NCI-H82 treated with DMSO at 0.1 percent for 48 hours (cell line): ENCODE measurements at regions not wholly inside any gene's neighbourhood (a gene's known extent, or its start where the extent isn't known, plus 50 kb on each side); places are given as distances from the start of the nearest gene placed in this dataset.
"Not testable (repeated sequence)": the region's sequence is repeated elsewhere in the genome, so short reads cannot be mapped to it uniquely, and the experiment has no call there.

Experiments
- DNase-seq: peaks from one replicate; lab custom pipeline; 2025; ENCODE audit not compliant: unreplicated experiment; lab: John Stamatoyannopoulos, UW

DNA sequence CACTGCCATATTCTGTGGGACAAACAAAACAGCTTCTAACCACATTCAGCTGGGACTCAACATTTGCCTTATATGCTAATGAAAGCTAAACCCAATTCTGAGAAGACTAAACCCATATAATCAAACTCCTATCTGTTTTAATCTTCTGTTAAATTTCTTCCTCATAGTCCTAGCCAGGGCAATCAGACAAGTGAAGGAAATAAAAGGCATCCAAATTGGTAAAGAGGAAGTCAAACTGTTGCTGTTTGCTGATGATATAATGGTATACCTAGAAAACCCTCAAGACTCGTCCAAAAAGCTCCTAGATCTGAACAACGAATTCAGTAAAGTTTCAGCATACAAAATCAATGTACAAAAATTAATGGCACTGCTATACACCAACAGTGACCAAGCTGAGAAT, 157.1 kb downstream of the PHLDA1 start:
- no peak for DNase-seq

DNA sequence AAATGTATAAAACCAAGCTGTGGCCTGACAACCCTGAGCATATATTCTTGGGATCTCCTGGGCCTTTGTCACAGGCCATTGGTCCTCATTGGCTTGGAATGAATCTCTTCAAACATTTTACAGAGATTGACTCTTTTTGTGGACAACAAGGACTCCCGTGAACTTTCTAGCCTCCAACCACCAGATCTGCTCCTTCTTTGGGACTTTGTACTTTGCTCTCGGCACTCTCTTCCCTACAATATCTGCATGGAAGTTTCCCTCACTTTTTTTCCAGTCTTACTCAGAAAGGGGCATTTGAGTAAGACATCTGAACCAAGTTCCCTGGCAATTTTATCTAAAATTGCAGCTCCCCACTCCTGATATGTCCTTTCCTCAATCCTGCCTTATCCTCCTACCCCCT, 158.8 kb downstream of the PHLDA1 start:
- no peak for DNase-seq

DNA sequence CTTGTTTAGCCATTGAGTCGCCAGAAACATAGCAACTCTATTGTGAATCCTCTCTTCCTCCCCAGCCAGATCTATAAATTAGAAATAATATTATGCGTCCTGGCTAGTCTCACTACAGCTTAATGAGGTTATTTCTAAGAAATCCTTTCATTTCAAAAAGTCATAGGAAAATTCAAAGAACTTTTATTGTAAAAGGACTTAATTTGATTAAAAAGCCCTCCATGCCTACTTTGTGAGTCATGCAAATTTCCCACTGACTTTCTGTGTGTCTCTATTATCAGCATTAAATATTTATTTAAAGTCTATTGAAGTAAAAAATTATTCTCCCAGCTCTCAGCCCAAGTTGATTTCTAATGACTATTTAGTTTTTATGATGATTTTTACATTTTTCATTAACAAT, 160.7 kb downstream of the PHLDA1 start:
- no peak for DNase-seq

DNA sequence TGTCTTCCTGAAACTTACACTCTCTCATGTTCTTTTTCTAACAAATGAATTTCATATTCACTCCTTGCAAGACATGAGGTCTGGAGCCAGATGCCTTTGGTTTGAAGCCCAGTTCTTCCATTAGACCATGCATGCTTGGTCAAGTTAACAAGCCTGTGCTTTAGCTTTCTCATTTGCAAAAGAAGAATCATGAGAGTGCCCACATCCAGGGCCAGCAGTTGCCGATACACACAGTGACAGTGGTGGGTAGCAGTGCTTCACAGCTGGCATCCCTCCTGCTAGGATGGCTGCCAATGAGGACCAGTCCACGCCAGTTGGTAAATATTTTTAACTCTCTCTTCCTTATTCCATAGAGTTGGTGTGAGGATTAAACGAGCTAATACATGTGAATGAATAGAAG, 163.1 kb downstream of the PHLDA1 start:
- DNase-seq = no peak

DNA sequence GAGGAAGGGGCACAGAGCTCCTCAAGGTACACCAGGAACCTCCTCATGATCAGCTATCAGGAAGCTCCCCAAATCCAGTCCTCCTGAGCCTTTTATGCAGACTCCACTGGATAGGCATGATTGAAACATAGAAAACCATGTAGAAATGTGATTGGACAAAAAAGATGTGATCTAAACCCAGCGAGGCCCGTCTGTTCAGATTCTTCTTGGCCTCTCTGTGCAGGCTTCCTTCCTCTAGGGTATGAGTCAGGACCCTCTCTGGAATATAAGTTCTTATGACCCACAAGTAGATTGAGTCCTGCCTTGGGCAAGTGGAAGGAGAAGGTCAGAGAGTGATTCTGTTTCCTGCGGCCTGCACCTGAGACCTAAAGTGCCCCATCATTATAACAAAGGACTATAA, 166.3 kb downstream of the PHLDA1 start:
- DNase-seq = no peak

DNA sequence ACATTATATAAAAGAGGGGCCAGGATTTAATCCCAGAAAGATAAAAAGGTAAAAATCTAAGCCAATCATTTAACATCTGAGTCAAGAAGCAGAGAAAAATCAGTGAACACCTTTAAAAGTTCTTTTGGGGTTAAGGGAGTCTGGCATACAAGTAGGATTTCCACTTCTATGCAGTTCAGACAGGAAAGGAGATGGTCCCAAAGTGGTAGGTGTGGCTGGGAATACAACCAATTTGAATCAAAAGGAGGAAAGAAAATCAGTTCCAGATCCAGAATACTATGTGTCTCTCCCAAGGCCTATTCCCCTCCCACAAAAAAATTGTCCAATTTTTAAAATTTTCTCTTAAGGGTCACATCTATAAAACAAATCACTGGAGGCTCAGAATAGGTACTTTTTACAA, 167.4 kb downstream of the PHLDA1 start:
- no peak for DNase-seq

DNA sequence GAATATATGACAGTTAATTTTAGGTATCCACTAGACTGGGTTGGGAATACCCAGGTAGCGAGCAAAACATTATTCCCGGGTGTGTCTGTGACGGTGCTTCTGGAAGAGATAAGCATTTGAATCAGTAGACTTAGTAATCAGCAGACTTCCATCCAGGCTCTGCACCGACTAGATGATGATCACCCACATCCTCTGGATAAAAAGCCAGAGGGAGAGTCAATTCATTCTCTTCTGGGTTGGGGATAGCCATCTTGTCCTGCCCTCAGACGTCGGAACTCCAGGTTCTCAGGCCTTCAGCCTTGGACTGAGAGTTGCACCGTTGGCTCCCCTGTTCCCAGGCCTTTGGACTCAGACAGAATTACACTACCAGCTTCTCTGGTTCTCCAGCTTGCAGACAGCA, 168.0 kb downstream of the PHLDA1 start:
- DNase-seq = no peak

DNA sequence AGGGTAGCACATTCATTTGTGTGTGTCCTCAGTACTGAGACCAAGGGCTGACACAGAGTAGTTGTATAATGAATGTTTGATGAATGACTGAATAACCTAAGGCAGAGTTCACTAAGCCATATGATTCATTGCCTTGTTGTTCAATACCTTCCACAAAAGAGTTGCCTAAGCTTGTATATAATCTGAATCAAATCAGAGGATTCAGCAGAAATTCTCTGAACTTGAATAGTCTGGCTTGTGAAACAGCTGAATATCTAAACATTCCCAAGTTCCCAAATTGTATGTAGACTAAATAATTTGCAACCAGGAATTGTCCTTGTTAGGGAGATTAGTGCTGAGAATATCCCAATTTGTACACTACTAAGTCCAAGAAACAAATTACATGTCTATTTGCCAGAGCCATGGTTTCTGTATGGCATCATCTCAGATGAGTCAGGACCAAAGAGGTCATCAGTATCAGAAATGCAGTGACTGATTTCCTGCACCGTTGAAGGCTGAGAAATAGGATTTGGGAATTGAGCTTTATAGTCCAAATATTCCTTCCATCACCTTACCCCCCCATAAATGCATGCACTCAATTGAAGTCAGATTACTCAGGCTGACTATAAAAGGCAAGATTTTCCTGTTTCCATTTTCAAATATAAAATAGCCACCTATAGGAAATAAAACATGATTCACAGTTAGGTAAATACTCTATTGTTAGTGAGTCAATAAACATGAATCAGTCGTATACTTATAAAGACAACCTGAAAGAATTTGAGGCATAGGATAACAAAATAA, 168.7 kb downstream of the PHLDA1 start:
- DNase-seq = no peak

DNA sequence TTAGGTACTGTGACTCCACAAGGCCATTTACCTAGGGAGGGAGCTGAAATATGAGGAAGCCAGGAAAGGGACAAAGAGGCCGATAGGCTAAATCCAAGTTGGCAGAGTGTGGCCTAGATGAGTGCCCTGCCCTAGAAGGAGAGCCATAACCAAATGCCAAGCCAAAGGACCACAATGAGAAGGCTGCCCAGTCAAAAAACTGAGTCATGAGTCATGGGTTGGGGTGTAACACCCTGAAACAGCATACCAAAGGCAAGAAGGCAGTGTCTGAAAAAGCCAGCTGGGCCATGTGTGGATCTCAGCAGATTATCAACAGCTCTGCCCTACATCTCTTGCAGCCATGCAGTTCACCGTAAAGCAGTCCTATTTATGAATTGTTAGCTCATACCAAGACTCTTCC, 171.7 kb downstream of the PHLDA1 start:
- no peak for DNase-seq

DNA sequence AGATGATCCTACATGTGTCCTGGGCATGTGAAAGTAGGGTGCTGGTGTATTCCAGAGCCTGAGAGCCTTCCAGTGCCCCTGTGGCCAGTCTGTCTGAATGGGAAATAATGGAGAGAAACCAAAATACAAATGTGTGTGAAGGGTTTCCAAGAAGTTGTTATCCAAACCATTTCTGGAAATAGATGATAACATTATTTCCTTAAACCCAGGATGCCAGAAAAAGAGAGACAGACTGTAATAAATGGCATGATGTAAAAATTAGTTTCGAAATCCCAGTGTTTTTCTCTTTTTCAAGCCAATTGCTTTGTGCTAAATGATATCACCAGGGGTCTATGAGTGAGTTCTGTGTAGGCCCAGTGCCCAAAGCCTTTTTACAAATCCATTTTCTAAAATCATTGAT, 175.3 kb downstream of the PHLDA1 start:
- no peak for DNase-seq

DNA sequence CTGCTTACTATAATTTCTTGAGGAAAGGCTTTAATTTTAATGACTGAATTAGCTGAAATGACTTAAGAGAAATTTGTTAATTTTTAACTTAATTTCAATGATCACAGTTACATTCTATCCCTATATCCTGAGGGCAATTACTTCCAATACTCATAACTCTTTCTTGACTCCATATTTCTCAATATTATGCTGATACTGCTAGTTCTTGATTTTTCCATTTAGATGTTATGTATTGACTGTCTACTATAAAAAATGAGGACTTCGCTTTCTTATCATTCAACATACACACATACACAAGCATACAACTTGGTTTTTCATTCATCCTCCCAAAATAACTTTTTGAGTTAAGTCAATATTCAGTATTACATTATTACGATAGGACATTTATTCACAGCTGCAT, 176.2 kb downstream of the PHLDA1 start:
- no peak for DNase-seq

DNA sequence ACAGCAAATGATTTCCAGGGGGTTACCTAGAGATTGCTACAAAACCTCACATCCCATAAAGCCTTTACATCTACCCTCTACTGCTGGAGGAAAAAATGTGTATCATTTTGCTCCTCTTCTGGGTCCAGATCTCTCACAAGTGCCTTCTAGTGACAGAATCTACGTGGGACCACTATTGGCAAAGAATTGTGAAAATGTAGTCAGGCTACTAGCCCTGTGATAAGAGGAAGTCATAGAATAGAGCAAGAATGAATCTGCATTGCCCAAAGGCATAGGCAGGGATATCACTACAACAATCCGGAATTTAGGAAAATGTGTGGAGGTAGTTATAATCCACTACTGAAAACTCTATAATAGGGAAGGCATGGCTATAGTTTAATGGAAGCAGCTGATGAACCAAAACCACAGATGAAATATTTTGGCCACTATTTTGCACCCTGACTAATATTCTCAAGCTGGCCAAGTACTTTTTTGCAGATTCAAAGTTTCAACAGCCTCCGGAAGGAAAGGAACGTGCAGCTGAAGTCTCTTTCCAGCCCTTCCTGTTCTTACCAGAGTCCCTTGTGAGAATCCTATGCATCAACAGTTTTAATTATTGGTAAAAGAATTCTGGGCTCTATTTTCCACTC, 176.8 kb downstream of the PHLDA1 start:
- DNase-seq = no peak

DNA sequence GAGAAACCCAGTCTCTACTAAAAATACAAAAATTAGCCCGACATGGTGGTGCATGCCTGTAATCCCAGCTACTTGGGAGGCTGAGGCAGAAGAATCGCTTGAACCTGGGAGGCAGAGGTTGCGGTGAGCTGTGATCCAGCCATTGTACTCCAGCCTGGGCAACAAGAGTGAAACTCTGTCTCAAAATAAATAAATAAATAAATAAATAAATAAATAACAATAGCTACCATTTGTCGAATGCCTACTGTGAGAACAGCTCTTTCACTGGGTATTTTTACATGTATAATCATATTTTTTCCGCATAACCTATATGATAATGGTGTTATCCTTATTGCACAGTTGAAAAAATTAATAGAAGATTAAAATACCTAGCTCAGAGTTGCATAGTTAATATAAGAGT, 177.4 kb downstream of the PHLDA1 start:
- not testable (repeated sequence) for DNase-seq

DNA sequence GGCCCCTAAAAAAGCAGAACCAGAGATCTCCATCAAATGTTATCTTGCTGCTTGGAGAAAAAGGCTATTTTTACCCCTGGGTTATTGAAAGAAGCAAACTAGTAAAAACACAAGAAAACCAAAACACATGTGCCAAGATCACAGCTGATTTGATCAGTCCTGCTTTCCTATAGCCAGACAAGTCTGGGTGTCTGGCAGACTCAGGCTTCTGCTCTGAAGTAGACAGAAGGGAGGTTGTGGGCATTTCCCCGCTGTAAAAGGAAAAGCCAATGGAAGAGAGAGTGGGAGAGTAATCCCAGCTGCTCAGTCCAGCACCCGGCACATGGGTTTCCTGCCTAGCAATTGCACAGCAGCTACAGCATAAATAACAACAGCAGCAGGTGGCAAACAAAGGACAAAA, 177.9 kb downstream of the PHLDA1 start:
- no peak for DNase-seq

DNA sequence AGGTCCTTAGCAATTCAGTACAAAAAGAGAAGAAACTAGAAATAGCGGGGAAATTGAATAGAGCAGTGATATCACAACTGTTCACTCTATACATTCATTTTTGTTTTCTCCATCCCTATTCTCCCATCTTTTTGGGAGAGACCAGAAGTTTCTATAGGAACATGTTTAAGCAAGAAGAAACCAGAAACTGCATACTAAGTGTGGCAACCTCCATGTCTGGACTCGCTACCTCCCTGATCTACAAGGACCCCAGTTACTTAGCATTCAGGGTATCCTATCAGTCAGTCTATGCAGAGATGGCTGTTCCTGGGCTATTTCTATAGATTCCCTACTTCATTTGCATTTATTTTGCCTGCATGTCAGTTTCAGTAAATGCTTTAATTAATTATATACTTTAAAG, 178.6 kb downstream of the PHLDA1 start:
- DNase-seq = no peak

DNA sequence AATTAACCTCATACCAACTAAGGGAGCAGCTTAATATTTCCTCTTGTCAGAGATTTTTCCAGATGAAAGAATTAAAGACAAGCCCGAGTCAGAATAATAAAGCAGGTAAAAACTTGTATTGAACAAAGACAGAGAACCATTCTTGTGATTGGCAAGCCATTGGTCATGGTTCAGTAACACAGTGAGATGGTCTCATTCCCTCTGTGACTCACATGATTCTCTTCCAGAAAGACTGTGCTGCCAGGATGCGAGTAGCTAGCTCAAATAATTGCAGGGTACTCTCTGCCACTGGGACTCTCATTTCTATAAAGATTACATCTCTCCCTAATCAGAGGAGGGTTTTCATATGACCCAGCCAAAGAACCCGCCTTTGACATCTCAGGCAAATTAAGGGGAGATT, 179.4 kb downstream of the PHLDA1 start:
- no peak for DNase-seq

DNA sequence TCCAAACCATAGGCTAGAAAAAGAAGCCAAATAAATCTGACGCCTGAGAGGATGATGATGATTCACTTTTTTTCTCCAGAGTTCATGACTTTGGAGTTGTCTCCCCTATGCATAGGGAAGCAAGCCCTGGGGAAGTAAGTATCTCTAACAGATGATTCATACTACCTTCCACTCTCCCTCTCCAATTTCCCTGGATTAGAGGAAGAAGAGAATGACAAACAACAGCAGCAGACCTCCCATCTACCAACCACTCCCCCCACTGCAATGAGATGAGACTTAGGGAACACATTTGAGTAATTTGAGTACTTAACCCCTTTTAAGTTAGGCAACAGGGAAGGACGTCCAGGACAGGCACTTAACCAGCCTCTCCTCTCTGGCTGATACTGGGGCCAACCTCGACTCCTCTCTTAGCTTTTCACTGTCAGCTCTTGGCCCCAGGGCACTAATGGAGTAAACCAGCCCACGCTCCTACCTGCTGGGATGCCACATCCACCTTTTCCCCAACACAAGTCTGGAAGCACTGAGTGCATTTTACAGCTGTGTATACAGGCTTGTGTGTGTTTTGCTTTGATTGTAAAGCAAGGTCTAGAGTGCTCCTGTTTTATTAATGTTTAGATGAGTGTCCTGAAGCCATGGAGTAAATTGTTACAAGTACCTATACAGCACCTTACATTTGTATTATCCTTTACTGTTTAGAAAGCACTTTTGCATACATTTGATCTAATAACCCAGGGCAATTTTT, 180.7 kb downstream of the PHLDA1 start:
- peak; percentile 16 for DNase-seq

DNA sequence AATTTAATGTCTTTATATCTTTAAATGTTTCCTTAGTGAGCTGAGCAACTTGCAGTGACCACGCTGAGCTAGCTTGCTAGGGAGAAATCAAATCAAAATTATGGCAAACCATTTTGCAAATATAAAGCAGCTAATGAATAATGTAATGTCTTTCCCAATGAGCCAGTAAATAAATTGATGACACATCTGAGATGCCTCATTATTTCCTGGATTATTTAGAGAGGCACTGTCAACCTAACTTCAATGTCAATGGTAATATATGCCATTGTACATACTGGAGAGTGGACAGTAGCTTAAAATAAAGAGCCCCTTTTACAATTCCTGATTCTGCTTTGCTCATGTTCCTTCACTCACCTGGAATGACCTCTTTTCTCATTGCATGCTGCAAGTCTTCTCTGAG, 182.6 kb downstream of the PHLDA1 start:
- no peak for DNase-seq

DNA sequence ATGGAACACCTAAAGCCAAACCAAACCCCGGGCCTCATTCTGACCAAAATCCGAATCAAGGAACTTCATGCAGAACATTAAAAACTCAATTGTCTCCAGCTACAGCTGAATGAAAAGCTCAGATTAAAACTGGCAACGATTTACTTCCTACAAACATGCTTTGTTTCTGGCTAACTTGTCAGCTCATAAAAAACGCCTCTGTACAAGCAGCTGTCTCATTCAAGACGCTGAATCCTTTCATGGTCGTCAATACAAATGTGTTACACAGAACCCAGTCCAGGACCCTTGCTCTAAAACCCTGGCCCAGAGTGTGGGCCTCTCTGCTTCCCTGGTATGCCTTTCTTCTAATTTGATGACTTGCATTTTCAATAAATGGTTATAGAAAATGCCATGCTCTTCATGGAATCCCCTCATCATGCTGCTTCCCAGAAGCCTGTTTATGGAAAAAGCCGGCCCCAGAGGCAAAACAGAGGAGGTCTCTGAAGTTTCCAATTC, 183.1 kb downstream of the PHLDA1 start:
- DNase-seq = no peak

DNA sequence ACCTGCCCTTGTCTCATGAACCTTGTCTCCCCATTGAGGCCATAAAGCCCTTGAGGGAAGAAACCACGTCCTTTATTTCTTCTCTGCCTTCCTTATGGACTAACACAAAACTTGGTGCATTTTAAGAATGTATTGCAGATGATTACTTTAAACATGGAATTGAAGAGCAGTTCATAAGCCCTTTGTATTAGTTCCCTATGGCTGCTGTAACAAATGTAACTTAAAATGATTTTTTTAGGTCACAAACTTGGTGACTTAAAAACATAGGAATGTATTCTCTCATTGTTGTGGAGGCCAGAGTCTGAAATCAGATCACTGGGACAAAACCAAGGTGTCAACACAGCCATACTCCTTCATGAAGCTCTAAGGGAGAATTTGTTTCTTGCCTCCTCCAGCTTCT, 185.5 kb downstream of the PHLDA1 start:
- DNase-seq = no peak

DNA sequence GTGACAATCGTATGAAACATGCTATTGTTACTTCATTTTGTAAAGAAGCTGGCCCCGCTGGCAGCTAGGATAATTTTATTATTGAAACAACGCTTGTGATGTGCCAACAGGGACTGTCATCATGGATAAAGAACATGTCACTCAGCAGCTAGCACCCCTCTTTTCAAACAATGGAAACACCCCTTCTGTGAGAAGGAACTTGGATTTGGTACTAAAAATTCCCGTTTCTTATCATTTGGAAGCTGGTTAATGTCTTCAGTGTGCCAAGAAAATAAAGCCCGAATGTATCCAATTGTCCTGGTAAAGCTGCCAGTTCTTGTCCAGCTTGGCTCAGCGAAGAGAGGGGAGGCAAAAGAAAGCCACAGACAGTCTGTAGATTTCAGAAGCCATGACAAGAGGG, 186.6 kb downstream of the PHLDA1 start:
- no peak for DNase-seq
